GM12875 (cell line): ENCODE measurements at regions not wholly inside any gene's neighbourhood (a gene's known extent, or its start where the extent isn't known, plus 50 kb on each side); places are given as distances from the start of the nearest gene placed in this dataset.

Source experiments
- H3K4me3 ChIP-seq: one replicate; pipeline ENCODE4 v1.5.1; 2011; ENCODE audit warnings: low read depth, low read length, control low read depth
- TF ChIP-seq, protein P1 (sequence below): IDR thresholded peaks from 2 replicates; pipeline ENCODE4 v1.5.1; 2011; ENCODE audit warnings: low read depth, mild to moderate bottlenecking, control low read depth, inconsistent platforms, low read length, moderate library complexity, borderline replicate concordance; ENCODE audit not compliant: insufficient read depth

DNA sequence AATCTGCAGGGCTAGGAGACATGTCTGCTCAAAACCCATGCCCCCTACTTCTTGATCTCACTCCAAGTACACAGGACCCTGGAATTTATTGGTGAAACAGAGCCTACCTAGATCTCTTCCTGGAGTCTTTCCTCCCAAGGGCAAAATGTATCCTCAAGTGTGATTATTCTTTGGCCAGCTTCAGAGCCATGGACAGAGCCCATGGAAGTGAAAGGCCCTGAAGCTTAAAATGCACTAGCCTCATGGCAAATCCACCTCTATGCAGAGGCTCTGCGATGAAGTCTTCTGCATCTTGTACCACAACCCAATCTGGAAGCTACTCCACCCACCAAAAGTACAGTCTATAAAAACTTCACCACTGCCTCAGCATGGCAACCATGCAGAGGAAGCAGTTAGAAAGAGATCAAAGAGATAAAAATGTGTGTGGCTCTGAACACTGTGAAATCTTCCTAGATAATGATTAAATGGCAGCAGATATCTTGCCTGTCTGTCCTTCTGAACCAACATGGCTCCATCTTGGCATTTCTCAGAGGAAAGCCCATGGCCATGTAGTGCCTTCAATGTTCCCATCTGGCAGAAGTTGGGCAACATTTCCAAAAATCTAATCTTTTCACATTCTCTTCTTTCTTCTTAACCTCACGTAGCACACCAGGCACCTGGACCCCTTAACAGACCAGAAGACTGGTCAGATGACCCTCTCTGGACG, 142.9 kb upstream of the KLF7 start:
- no peak overlapping the region for H3K4me3 ChIP-seq
- TF ChIP-seq, protein P1, sequence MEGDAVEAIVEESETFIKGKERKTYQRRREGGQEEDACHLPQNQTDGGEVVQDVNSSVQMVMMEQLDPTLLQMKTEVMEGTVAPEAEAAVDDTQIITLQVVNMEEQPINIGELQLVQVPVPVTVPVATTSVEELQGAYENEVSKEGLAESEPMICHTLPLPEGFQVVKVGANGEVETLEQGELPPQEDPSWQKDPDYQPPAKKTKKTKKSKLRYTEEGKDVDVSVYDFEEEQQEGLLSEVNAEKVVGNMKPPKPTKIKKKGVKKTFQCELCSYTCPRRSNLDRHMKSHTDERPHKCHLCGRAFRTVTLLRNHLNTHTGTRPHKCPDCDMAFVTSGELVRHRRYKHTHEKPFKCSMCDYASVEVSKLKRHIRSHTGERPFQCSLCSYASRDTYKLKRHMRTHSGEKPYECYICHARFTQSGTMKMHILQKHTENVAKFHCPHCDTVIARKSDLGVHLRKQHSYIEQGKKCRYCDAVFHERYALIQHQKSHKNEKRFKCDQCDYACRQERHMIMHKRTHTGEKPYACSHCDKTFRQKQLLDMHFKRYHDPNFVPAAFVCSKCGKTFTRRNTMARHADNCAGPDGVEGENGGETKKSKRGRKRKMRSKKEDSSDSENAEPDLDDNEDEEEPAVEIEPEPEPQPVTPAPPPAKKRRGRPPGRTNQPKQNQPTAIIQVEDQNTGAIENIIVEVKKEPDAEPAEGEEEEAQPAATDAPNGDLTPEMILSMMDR: no peak

DNA sequence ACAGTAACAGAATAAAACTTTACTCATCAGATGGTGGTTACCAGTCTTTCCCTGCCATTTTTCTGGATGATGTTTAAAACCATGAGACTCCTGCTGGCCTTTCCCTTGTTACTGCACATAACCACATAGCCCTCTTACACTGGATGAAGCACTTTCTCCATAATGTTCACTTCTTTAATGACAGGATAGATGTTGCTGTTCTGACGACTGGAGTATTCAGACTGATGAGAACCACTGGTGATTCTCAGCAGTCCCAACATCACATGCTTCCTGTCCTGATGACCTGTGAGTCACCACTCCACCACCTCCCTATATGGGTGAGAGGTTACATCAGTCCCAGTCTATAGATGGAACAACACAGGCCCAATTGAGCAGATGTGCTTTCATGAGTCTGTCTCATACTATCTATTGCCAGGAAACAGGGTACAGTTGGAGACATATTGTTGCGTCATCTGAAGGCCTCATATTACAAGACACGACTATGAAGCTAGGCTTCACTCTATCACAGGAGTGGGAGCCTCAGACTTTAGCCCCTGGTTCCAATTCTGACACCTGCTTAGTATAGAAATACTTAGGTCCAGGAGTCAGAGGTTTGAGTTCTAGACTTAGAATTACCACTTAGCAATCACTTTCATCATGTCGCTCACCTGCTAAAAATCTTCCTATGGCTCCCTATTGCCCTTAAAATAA, 145.7 kb upstream of the KLF7 start:
- TF ChIP-seq, protein P1: no peak
- H3K4me3 ChIP-seq: no peak overlapping the region

DNA sequence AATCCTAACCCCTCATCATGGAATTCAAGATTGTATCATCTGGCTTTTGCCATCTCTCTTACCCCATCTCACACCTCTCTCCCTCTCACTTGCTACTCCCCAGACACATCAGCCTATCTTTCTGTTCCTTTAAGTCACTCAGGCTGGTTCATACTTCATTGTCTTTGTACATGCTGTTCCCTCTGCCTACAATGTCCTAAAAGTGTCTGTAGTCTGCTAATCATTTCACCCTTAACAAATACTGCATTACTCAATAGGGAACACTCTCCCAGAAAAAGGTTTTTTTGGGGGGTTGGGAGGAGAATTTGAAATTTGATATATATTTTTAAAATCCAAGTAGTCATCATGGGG, 146.2 kb upstream of the KLF7 start:
- H3K4me3 ChIP-seq: no peak overlapping the region
- TF ChIP-seq, protein P1: no peak

DNA sequence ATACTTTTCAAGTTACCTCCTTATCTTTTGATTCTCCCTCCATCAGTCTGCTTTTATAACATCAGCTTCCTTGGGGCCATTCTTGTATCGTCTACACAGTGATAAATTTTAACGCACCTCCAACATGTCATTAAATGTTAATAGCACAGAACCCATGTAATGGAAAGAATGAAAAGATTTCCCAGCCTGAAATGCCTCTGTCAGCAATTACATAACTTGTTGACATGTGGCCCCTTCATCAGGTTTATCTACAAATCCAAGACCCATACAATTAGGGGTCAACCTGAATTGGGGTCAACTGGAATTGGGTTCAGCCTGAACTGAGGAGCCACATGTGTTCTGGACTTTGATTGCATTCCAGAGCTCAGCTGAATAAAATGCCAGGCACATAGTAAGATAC, 148.2 kb upstream of the KLF7 start:
- no peak overlapping the region for H3K4me3 ChIP-seq
- TF ChIP-seq, protein P1: no peak

DNA sequence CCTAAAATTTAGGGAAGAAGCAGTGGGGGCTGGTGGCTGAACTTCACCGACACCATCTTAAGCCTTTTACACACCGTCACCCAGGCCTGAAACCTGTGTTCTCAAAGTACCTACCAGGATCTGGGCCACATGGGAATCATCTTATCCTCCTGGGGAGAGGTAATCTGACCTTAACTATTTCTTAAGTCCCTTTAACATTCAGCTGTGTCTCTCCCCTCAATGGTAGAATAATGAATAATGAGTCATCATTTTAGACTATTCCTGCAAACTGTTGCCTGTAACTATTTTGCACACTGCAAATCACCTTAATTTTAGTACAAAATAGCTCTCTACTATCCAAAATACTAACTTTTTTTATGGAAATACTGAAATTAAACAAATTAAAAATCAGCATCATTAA, 149.4 kb upstream of the KLF7 start:
- H3K4me3 ChIP-seq: no peak overlapping the region
- TF ChIP-seq, protein P1: no peak

DNA sequence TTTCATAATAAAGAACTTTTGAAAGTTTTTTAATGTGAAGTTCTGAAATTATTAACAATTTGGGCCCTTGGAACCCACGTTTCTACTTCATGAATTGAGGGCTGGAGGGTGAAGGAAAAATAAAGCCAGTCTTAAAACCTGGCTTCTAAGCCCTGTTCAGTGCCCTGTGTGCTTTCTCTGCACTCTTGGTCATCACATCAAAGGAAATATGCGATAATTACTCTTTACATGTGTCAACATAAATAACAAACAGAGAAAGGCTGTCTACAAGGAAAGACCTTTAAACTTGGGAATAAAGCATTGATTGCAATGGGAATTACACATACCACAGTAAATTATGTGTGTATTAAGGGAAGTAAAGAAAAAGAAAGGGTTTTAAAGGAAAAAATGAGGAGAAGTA, 150.7 kb upstream of the KLF7 start:
- no peak overlapping the region for H3K4me3 ChIP-seq
- TF ChIP-seq, protein P1: no peak

DNA sequence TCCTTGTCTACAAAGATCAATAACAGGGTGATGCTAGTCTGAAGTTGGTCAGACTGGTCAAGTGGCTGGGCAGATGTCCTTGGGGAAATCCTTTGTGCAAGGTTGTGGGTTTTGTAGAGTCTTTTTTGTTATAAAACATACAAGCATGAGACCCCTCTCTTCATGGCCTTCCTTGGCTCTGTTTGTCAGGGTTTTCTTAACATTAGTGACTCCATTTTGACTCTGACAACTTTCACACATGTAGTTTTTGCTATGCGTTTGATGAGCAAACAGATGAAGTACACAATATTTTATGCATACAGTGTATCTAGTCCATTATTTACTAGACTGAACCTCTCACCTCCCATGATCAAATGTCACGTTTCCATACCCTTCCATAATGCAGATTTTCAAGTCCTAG, 151.2 kb upstream of the KLF7 start:
- TF ChIP-seq, protein P1: no peak
- no peak overlapping the region for H3K4me3 ChIP-seq
